Forelimb muscle (tissue), 1 donor: ENCODE measurements at regions not wholly inside any gene's neighbourhood (a gene's known extent, or its start where the extent isn't known, plus 50 kb on each side); places are given as distances from the start of the nearest gene placed in this dataset.

ENCODE experiments used
- DNase-seq: peaks from one replicate; pipeline ENCODE4 v3.0.0-alpha.2; 2013; ENCODE audit warnings: low read depth

DNA sequence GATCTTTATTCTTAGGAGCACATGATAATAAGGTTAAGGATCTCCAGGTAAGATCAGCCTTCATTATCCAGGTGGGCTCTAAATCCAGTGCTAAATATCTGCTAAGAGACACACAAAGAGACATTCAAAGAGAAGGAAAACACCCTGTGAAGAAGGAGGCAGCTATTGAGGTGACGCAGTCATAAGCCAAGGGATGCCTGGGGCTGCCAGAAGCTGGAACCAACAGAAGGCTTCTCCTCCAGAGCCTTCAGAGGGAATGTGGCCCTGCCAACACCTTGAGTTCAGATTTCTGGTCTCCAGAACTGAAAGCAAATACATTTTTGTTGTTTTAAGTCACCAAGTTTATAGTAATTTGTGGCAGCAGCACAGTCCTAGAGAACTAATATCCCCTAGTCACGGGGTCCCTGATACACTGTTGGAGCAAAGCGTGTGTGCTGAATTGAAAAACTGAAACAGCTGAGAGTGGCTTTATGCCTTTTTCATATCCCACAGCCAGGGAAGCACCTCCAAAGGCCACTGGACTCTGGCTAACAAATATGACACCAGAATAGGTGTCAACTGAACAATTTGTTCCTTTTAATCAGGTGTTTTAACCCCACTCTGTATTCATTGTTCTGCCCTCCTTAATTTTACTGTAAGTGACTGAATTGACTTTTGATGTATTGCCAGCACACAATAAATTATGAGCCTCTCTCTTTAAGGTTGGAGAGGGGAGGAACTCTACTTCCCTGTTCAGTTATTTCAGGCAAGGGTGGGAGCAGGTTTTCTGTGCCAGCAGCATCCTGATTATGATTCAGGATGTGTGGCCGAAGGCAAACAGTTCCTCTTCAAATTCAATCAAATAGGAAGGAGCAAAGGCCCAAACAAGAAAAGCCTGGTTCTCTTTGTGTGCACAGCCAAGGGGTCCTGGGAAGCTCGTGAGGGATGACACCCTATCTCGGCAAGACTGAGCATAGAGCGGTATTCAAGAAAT, 151.8 kb upstream of the HES1 start:
- no peak for DNase-seq

- DNase-seq = no peak
Measured at GRCh38 chr3:193984876-193985275, 151.1 kb upstream of the HES1 start.

- no peak for DNase-seq
Measured at GRCh38 chr3:193987186-193987585, 148.8 kb upstream of the HES1 start.

DNA sequence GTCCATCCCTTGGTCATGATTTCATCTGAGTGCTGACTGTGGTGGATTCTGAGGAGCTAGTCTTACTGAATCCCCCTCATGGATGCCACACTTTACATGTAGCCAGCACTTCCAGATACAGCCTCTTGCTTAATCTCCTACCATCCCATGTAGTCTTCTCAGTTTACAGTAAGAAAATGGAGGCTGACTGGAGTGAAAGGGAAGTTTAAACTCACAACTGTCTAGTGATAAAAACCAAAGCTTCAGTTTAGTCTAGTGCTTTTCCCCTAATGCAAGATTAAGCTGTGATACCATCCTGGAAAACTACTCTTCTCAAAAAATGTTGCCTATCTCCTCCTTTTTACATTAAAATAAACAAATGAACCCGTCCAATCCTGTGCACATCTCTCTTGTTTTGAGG, 146.8 kb upstream of the HES1 start:
- DNase-seq = no peak

GRCh38 chr3:193991666-193992424, 144.1 kb upstream of the HES1 start:
- DNase-seq = no peak

DNA sequence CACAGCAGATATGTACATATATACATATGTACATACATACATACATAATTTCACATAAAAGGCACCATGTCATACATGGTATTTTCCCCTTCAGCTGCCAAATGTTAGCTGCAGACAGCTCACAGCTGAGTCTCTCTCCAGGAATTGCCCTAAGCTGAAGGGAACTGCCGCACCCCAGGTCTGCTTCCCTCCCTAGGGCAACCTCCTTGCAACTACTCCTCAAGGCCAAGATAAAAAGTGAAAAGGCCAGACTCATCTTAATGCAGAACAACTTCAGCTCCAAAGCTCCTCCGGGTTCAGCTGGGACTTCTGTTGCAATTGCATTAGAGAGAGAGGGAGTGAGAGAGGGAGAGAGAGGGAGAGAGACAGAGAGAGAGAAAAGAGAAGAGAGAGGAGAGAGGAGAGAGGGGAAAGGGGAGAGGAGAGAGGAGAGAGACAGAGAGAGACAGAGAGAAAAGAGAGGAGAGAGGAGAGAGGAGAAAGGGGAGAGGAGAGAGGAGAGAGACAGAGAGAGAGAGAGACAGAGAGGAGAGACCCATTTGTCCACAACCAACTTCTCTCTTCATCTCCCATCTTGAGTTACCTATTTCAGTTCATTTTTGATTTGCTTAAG, 143.4 kb upstream of the HES1 start:
- no peak for DNase-seq

DNA sequence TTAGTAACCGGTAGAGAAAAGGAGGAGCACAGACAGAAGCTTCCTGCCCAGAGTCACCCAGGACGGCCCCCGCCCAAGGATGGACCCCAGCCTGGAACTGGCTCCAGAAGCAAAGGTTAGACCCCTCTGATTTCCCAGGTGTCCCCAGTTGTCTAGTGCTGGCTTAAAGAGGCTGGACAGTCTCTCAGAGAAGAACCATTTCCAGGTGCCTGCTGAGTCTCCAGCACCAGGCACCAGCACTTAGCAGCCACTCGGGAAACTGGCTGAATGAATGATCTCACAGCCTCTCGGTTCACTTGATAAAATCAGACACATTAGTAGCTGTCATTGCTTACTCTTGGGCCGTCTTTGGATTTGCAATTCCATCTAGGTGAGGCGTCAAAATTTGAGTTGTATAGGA, 139.7 kb upstream of the HES1 start:
- DNase-seq = no peak

GRCh38 chr3:193996641-193997089, 139.3 kb upstream of the HES1 start:
- DNase-seq = no peak

DNA sequence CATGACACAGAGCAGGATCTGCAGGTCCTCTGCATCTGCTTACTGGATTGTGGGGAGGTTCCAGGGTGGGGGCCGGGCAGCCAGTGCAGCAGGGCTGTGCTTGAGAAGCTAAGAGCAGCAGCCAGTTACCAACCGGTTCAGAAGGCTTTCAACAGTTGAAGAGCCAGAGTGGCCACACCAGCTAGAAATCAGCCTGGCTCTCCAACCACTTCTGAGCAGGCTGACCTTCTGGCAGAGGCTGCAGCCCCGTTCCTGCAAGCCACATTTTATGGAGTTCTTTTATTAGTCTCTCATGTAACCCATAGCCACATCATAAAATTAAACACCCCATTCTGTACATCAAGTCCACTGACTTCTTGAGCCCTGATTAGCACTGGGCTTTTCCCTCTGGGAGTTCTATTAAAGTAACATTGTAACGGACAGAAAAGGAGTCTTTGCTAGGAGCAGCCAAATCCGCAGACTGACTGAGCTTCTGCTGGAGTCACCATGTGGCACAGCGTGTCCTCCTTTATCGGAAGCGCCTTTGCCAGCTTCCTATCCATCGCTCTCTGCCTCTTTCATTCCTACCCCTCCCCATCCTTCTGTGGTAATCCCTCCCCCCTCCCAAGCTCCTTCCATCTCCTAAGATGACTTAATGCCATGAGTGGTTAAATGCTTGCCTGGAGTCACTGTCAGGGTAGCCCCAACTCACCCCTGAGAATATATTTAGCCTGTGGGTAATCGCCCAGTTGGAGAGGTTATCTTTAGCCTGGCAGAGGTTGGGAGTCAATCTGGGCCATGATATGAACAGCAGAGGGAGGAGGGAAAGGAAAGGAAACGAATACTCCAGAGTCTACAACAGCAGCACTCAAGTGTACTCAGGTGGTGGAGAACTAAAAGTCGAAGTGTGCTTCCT, 138.5 kb upstream of the HES1 start:
- no peak for DNase-seq

- DNase-seq = no peak
Measured at GRCh38 chr3:193998123-193998448, 137.9 kb upstream of the HES1 start.

- no peak for DNase-seq
Measured at GRCh38 chr3:193998628-193999195, 137.2 kb upstream of the HES1 start.

GRCh38 chr3:194000100-194000499, 135.8 kb upstream of the HES1 start:
- DNase-seq = no peak

DNA sequence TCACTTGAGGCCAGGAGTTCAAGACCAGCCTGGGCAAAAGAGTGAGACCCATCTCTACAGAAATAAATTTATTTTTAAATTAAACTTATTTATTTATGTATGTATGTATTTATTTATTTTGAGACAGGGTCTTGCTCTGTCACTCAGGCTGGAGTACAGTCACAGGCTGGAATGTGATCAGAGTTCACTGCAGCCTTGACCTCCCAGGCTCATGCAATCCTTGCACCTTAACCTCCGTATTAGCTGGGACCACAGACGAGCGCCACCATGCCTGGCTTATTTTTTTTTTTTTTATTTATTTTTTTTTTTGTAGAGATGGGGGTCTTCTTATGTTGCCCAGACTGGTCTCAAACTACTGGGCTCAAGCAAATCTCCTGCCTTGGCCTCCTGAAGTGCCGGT, 135.2 kb upstream of the HES1 start:
- no peak for DNase-seq

DNA sequence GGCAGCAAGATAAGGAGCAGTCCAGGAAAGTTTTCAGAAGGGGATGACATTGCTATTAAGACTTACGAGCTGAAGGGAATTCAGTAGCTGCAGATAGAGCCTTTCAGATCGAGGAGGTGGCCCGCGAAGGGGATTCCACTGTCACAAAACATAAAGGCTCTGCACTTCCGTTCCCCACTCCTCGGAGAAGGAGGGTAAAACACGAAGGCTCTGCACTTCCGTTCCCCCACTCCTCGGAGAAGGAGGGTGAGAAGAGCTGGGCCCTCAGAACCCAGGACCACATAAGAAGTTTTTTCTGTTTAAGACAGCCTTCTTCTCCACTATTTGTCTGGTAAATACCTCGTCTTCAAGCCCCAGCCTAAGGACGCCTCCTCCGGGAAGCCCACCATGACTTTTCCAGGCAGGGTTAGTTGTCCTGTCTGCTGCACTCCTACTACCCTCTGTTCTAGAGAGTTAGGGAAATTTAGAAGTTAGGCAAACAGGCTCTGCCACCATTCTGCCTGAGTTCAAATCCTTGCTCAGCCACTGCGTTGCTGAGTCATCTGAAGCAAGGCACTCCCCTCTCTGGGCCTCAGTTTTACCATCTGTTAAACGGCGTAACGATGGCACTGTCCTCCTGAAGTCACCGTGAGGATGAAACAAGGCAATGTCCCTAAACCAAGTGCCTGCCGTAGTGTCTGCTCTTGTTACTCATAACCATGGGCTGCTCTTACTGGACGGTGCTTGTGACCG, 134.1 kb upstream of the HES1 start:
- DNase-seq = no peak

- DNase-seq = peak; percentile 32
Measured at GRCh38 chr3:194003114-194004057, 132.6 kb upstream of the HES1 start.

- no peak for DNase-seq
Measured at GRCh38 chr3:194005930-194006501, 129.9 kb upstream of the HES1 start.

DNA sequence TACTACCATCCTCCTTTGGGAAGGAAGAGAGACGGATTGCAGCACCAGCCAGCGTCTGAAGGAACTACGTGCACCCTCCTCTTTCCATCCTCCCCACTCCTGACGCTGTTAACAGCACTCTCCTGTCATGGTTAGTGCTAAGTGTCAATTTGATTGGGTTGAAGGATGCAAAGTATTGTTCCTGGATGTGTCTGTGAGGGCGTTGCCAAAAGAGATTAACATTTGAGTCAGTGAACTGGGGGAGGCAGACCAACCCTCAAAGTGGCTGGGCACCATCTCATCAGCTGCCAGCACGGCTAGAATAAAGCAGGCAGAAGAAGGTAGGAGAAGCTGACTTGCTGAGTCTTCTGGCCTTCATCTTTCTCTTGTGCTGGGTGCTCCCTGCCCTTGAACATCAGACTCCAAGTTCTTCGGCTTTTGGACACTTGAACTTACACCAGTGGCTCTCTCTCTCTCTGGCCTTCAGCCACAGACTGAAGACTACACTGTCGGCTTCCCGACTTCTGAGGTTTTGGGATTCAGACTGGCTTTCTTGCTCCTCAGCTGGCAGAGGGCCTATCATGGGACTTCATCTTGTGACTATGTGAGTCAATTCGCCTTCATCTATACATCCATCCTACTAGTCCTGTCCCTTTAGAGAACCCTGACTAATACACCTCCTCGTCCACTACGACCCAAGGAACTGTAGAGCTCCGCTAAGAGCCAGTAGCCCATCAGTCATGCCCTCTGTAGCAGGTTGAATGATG, 128.2 kb upstream of the HES1 start:
- DNase-seq = no peak

DNA sequence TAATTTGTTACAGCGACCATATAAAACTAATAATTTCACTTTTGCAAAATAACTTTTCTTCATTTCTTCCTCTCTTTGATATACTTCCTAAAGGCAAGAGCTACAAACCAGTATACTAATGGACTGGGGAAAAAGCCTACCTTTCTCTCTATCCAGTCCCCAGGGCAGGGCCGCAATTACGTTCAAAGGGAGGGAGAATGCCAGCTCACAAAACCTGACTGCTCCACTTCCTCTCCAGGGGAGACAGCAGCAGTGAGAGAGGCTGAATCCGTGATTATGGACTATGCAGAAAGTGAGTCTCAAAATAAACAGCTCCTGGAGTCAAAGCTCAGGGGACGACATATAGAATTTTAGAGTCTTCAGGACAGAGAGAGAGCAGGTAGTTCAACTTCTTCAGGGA, 126.9 kb upstream of the HES1 start:
- DNase-seq = no peak
